GM23248 (cell line): ENCODE measurements at regions not wholly inside any gene's neighbourhood (a gene's known extent, or its start where the extent isn't known, plus 50 kb on each side); places are given as distances from the start of the nearest gene placed in this dataset.

Experiments used
- DNase-seq: peaks from one replicate; pipeline ENCODE4 v3.0.0-alpha.2; 2015
- H2AFZ ChIP-seq: fragments of 200-600 bp; sonication (generic); 2 replicates; pipeline ENCODE4 v1.6.1; 2016; ENCODE audit warnings: antibody characterized with exemption
- H3F3A ChIP-seq: fragments of 200-600 bp; sonication (generic); 2 replicates; pipeline ENCODE4 v1.6.1; 2016; ENCODE audit warnings: mild to moderate bottlenecking, antibody characterized with exemption, mixed run types; ENCODE audit not compliant: insufficient read depth
- H3K27ac ChIP-seq: fragments of 200-600 bp; sonication (generic); 2 replicates; pipeline ENCODE4 v1.5.1; 2016; ENCODE audit warnings: mild to moderate bottlenecking
- H3K27me3 ChIP-seq: fragments of 200-600 bp; sonication (generic); replicated peaks from 2 replicates; pipeline ENCODE4 v1.6.1; 2016; ENCODE audit warnings: mild to moderate bottlenecking; ENCODE audit not compliant: insufficient read depth
- H3K36me3 ChIP-seq: fragments of 200-600 bp; sonication (generic); 2 replicates; pipeline ENCODE4 v1.6.1; 2016; ENCODE audit warnings: low read depth, mild to moderate bottlenecking
- H3K4me1 ChIP-seq: fragments of 200-600 bp; sonication (generic); 2 replicates; pipeline ENCODE4 v1.6.1; 2016; ENCODE audit warnings: mild to moderate bottlenecking; ENCODE audit not compliant: insufficient read depth
- H3K4me2 ChIP-seq: fragments of 200-600 bp; sonication (generic); one replicate; pipeline ENCODE4 v1.6.1; 2016; ENCODE audit warnings: mild to moderate bottlenecking; ENCODE audit not compliant: unreplicated experiment
- H3K4me3 ChIP-seq: fragments of 200-600 bp; sonication (generic); 2 replicates; pipeline ENCODE4 v1.5.1; 2016; ENCODE audit warnings: mild to moderate bottlenecking
- H3K79me2 ChIP-seq: fragments of 200-600 bp; sonication (generic); 2 replicates; pipeline ENCODE4 v1.6.1; 2016; ENCODE audit warnings: mild to moderate bottlenecking; ENCODE audit not compliant: insufficient read depth
- H3K9ac ChIP-seq: fragments of 200-600 bp; sonication (generic); 2 replicates; pipeline ENCODE4 v1.6.1; 2016; ENCODE audit warnings: mild to moderate bottlenecking
- H3K9me2 ChIP-seq: fragments of 200-600 bp; sonication (generic); 2 replicates; pipeline ENCODE4 v1.6.1; 2016; ENCODE audit warnings: mixed run types, mild to moderate bottlenecking, moderate library complexity; ENCODE audit not compliant: insufficient read depth
- H3K9me3 ChIP-seq: fragments of 200-600 bp; sonication (generic); one replicate; pipeline ENCODE4 v1.6.1; 2017; ENCODE audit warnings: low read depth
- H4K20me1 ChIP-seq: fragments of 200-600 bp; sonication (generic); 2 replicates; pipeline ENCODE4 v1.6.0; 2016; ENCODE audit not compliant: insufficient read depth
- EZH2 ChIP-seq: fragments of 200-600 bp; sonication (generic); IDR thresholded peaks from 2 replicates; pipeline ENCODE4 v1.6.1; 2018; ENCODE audit warnings: antibody characterized with exemption, mild to moderate bottlenecking; ENCODE audit not compliant: insufficient read depth, poor library complexity, severe bottlenecking
- EZH2phosphoT487 ChIP-seq: fragments of 200-600 bp; sonication (generic); IDR thresholded peaks from 2 replicates; pipeline ENCODE4 v1.6.1; 2018; ENCODE audit warnings: antibody characterized with exemption, moderate library complexity, mild to moderate bottlenecking, low read depth; ENCODE audit not compliant: insufficient read depth
- WGBS, 2 experiments: methylation state at CpG; one replicate each; pipeline ENCODE4 v1.1.6; 2015 to 2017; ENCODE audit warnings: low lambda C conversion rate in 2 of 2, low coverage in 1 of 2; ENCODE audit errors: missing lambda C conversion rate in 2 of 2; 5-methylcytosine and 5-hydroxymethylcytosine counted together
- in situ Hi-C: fragments of 300-500 bp; cut with MboI; formaldehyde crosslinking; loops from 2 replicates; pipeline ENCODE4 v1.15.0; 2020

- Histone ChIP-seq H3K4me1 (no peaks in the 10 kb centered on the region), H3K9me3 (no peaks in the 10 kb centered on the region), H3K9ac (no peak overlapping the region), H3K36me3 (no peaks in the 10 kb centered on the region), H4K20me1 (no peaks in the 10 kb centered on the region), H3K79me2 (no peaks in the 10 kb centered on the region), H3K4me2 (no peak overlapping the region), H3K27me3 (no peaks in the 10 kb centered on the region), H3F3A (no peaks in the 10 kb centered on the region), H3K4me3 (no peak overlapping the region), H3K9me2 (no peaks in the 10 kb centered on the region), H2AFZ (no peak overlapping the region), H3K27ac (no peak overlapping the region)
- in situ Hi-C loops: no loop called here
- DNase-seq: no peak
- 56 to 60% methylated on average over 2 of the region's 2 CpGs for WGBS, 2 experiments
- TF ChIP-seq EZH2: no peak
- TF ChIP-seq EZH2phosphoT487: no peak
Observed at GRCh38 chr5:106493910-106494309, 1176.8 kb downstream of the EFNA5 start.

- H2AFZ ChIP-seq: no peak overlapping the region
- no peak overlapping the region for H3K27ac ChIP-seq
- DNase-seq: no peak
- H3K9me2 ChIP-seq: no peaks in the 10 kb centered on the region; the same call in 1 of the 2 replicates
- H3K4me1 ChIP-seq: no peaks in the 10 kb centered on the region
- H3K9ac ChIP-seq: no peak overlapping the region
- in situ Hi-C loops: no loop called here
- no peak overlapping the region for H3K4me2 ChIP-seq
- H3K27me3 ChIP-seq: no peaks in the 10 kb centered on the region
- no peaks in the 10 kb centered on the region for H3K79me2 ChIP-seq
- no peaks in the 10 kb centered on the region for H3K36me3 ChIP-seq
- H3K4me3 ChIP-seq: no peak overlapping the region
- WGBS, 2 experiments: 25% methylated on average over 3 of the region's 3 CpGs
- no peaks in the 10 kb centered on the region for H3F3A ChIP-seq
- H3K9me3 ChIP-seq: no peaks in the 10 kb centered on the region
- no peaks in the 10 kb centered on the region for H4K20me1 ChIP-seq
- no peak for TF ChIP-seq EZH2
- no peak for TF ChIP-seq EZH2phosphoT487
Observed at GRCh38 chr5:106489004-106489403, 1181.7 kb downstream of the EFNA5 start.

- Histone ChIP-seq H3K4me2 (no peak overlapping the region), H3K36me3 (no peaks in the 10 kb centered on the region), H3F3A (no peaks in the 10 kb centered on the region), H3K9ac (no peak overlapping the region), H3K4me1 (no peaks in the 10 kb centered on the region), H3K9me2 (no peaks in the 10 kb centered on the region; the same call in 1 of the 2 replicates), H4K20me1 (no peaks in the 10 kb centered on the region), H3K27ac (no peak overlapping the region), H3K4me3 (no peak overlapping the region), H2AFZ (no peak overlapping the region), H3K79me2 (no peaks in the 10 kb centered on the region), H3K27me3 (no peaks in the 10 kb centered on the region), H3K9me3 (no peaks in the 10 kb centered on the region)
- no peak for TF ChIP-seq EZH2
- no peak for TF ChIP-seq EZH2phosphoT487
- no peak for DNase-seq
- in situ Hi-C loops: no loop called here
Observed at GRCh38 chr5:106488407-106488806, 1182.3 kb downstream of the EFNA5 start.

GRCh38 chr5:106481374-106481773 is 1189.4 kb downstream of the EFNA5 start:
- Histone ChIP-seq H3K4me1 (no peaks in the 10 kb centered on the region), H3K36me3 (no peaks in the 10 kb centered on the region), H3K27me3 (no peaks in the 10 kb centered on the region), H2AFZ (no peak overlapping the region), H3K9ac (no peak overlapping the region), H3K27ac (no peak overlapping the region), H3K4me3 (no peak overlapping the region), H3K9me2 (no peaks in the 10 kb centered on the region; the same call in 1 of the 2 replicates), H3K4me2 (no peak overlapping the region), H3K79me2 (no peaks in the 10 kb centered on the region), H4K20me1 (no peaks in the 10 kb centered on the region), H3F3A (no peaks in the 10 kb centered on the region), H3K9me3 (no peaks in the 10 kb centered on the region)
- DNase-seq: no peak
- in situ Hi-C loops: no loop called here
- no peak for TF ChIP-seq EZH2
- no peak for TF ChIP-seq EZH2phosphoT487

- TF ChIP-seq EZH2 (no peak), EZH2phosphoT487 (no peak)
- Histone ChIP-seq H3K9ac (no peak overlapping the region), H3K27me3 (no peaks in the 10 kb centered on the region), H3F3A (no peaks in the 10 kb centered on the region), H4K20me1 (no peaks in the 10 kb centered on the region), H3K79me2 (no peaks in the 10 kb centered on the region), H3K27ac (no peak overlapping the region), H3K4me1 (no peaks in the 10 kb centered on the region), H3K4me2 (no peak overlapping the region), H3K4me3 (no peak overlapping the region), H3K9me2 (no peaks in the 10 kb centered on the region), H2AFZ (no peak overlapping the region), H3K9me3 (no peaks in the 10 kb centered on the region), H3K36me3 (no peaks in the 10 kb centered on the region)
- WGBS, 2 experiments: 34 to 35% methylated on average over 4 of the region's 4 CpGs
- DNase-seq: no peak
- in situ Hi-C loops: no loop called here
Observed at GRCh38 chr5:106476630-106477029, 1194.1 kb downstream of the EFNA5 start.
